Activated B cell treated with CpG ODN at 0.5 μM for 24 hours (primary cell): ENCODE measurements at regions not wholly inside any gene's neighbourhood (a gene's known extent, or its start where the extent isn't known, plus 50 kb on each side); places are given as distances from the start of the nearest gene placed in this dataset.

Experiments
- ATAC-seq: fragments of 200-7000 bp; cut with Tn5 transposase; one replicate; pipeline ENCODE4 v1.10.0; 2021; ENCODE audit warnings: low read depth, mild to moderate bottlenecking, moderate library complexity
- CTCF ChIA-PET: fragments of 350-600 bp; sonication (Branson Sonifier 250); formaldehyde crosslinking; loops from one replicate; lab custom pipeline; 2021; ENCODE audit warnings: antibody characterized with exemption; lab: Charles Lee
- POLR2A ChIA-PET: fragments of 350-600 bp; sonication (Branson Sonifier 250); formaldehyde crosslinking; loops from one replicate; lab custom pipeline; 2021; ENCODE audit warnings: antibody characterized with exemption; lab: Charles Lee
- DNase-seq: peaks from one replicate; pipeline ENCODE4 v3.0.0; 2022
- H3K27ac Mint-ChIP-seq: one replicate; pipeline ENCODE4 v1.8.0; 2020; ENCODE audit warnings: mixed read lengths
- H3K27me3 Mint-ChIP-seq: one replicate; pipeline ENCODE4 v1.8.0; 2021; ENCODE audit warnings: mixed read lengths
- H3K36me3 Mint-ChIP-seq: one replicate; pipeline ENCODE4 v1.8.0; 2021; ENCODE audit warnings: low read depth, mixed read lengths
- H3K4me1 Mint-ChIP-seq: one replicate; pipeline ENCODE4 v1.8.0; 2021; ENCODE audit warnings: mixed read lengths
- H3K4me3 Mint-ChIP-seq: one replicate; pipeline ENCODE4 v1.8.0; 2020; ENCODE audit warnings: mild to moderate bottlenecking, mixed read lengths
- H3K9me3 Mint-ChIP-seq: one replicate; pipeline ENCODE4 v1.8.0; 2020; ENCODE audit warnings: mixed read lengths
- CTCF ChIP-seq: fragments of 200-600 bp; IDR thresholded peaks from one replicate; pipeline ENCODE4 v1.8.0; 2022; ENCODE audit warnings: antibody characterized with exemption, mild to moderate bottlenecking
- intact Hi-C: fragments of 100-400 bp; cut with micrococcal nuclease; formaldehyde crosslinking; loops from one replicate; pipeline ENCODE4 v1.15.1; 2024

GRCh38 chr9:3672399-3672798 lies 146.6 kb upstream of the RFX3 start:
- Mint-ChIP-seq H3K9me3 (no peaks in the 10 kb centered on the region), H3K27me3 (no peaks in the 10 kb centered on the region), H3K36me3 (no peaks in the 10 kb centered on the region), H3K4me1 (no peaks in the 10 kb centered on the region), H3K27ac (no peak overlapping the region), H3K4me3 (no peak overlapping the region)
- DNase-seq (no peak), ATAC-seq (no peak)
- no peak for TF ChIP-seq CTCF
- POLR2A ChIA-PET = no interaction called here
- CTCF ChIA-PET = no interaction called here
- intact Hi-C loops = no loop called here

GRCh38 chr9:3664044-3664443 lies 138.2 kb upstream of the RFX3 start:
- no peak for TF ChIP-seq CTCF
- DNase-seq (no peak), ATAC-seq (no peak)
- intact Hi-C loops = no loop called here
- CTCF ChIA-PET = no interaction called here
- H3K27ac Mint-ChIP-seq = no peak overlapping the region
- POLR2A ChIA-PET = no interaction called here
- no peaks in the 10 kb centered on the region for H3K9me3 Mint-ChIP-seq
- no peaks in the 10 kb centered on the region for H3K4me1 Mint-ChIP-seq
- no peak overlapping the region for H3K4me3 Mint-ChIP-seq
- no peaks in the 10 kb centered on the region for H3K36me3 Mint-ChIP-seq
- no peaks in the 10 kb centered on the region for H3K27me3 Mint-ChIP-seq

- CTCF ChIA-PET = no interaction called here
- ATAC-seq = no peak
- H3K36me3 Mint-ChIP-seq = no peaks in the 10 kb centered on the region
- TF ChIP-seq CTCF = no peak
- no peaks in the 10 kb centered on the region for H3K9me3 Mint-ChIP-seq
- no peaks in the 10 kb centered on the region for H3K4me1 Mint-ChIP-seq
- H3K4me3 Mint-ChIP-seq = no peak overlapping the region
- POLR2A ChIA-PET = no interaction called here
- H3K27ac Mint-ChIP-seq = no peak overlapping the region
- no peak for DNase-seq
- H3K27me3 Mint-ChIP-seq = no peaks in the 10 kb centered on the region
- intact Hi-C loops = no loop called here
Measured at GRCh38 chr9:3662671-3663070, 136.9 kb upstream of the RFX3 start.

- POLR2A ChIA-PET = no interaction called here
- Mint-ChIP-seq H3K4me3 (no peak overlapping the region), H3K27ac (no peak overlapping the region), H3K36me3 (no peaks in the 10 kb centered on the region), H3K9me3 (no peaks in the 10 kb centered on the region), H3K27me3 (no peaks in the 10 kb centered on the region), H3K4me1 (no peaks in the 10 kb centered on the region)
- ATAC-seq = no peak
- DNase-seq = no peak
- no peak for TF ChIP-seq CTCF
- CTCF ChIA-PET = no interaction called here
- intact Hi-C loops = no loop called here
Measured at GRCh38 chr9:3660936-3661335, 135.1 kb upstream of the RFX3 start.

GRCh38 chr9:3659647-3660046 lies 133.8 kb upstream of the RFX3 start:
- no peaks in the 10 kb centered on the region for H3K36me3 Mint-ChIP-seq
- ChIA-PET POLR2A (no interaction called here), CTCF (no interaction called here)
- intact Hi-C loops = loop anchor here (10.0 kb wide), 1 partner anchor 415 kb away; no protein-coding TSS in a partner anchor
- H3K9me3 Mint-ChIP-seq = no peaks in the 10 kb centered on the region
- no peak for TF ChIP-seq CTCF
- no peak for DNase-seq
- H3K27me3 Mint-ChIP-seq = no peaks in the 10 kb centered on the region
- H3K27ac Mint-ChIP-seq = no peak overlapping the region
- H3K4me3 Mint-ChIP-seq = no peak overlapping the region
- H3K4me1 Mint-ChIP-seq = no peaks in the 10 kb centered on the region
- no peak for ATAC-seq
